GDM1 (cell line): ENCODE measurements at regions not wholly inside any gene's neighbourhood (a gene's known extent, or its start where the extent isn't known, plus 50 kb on each side); places are given as distances from the start of the nearest gene placed in this dataset.

Experiments used
- DNase-seq: peaks from one replicate; lab custom pipeline; 2025; lab: John Stamatoyannopoulos, UW

DNA sequence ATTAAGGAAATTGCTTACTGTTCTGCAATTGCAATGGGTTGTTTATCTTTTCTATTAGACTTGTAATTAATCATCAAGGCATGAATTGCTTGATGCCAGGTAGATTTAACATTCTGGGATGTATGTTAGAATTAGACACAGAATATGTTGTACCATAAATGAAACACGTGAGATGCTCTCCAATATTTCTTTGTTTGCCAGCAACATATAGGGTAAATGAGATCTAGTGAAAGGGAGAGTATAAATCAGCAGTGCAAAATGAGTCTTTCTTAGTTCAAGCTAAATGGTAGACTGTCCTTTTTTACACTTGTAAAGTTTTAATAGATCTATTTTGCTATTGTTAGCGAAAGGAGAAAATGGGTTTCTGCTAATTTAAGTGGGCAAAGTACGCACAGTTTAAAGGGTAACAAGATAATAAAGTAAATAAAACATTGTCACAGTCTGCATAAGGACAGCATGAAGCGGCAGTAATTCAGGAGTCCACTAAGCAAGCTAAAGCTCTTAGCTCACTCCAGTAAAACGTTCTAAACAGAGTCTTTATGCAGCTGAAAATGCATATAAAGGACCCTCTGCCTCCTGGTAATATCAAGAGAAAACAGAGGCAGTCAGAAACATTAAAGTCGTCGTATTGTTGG lies 1137.1 kb downstream of the OLFM4 start:
- no peak for DNase-seq

GRCh38 chr13:54173996-54174395 lies 1145.4 kb downstream of the OLFM4 start:
- DNase-seq: no peak

- no peak for DNase-seq
Observed at GRCh38 chr13:54175466-54175865, 1146.9 kb downstream of the OLFM4 start.

DNA sequence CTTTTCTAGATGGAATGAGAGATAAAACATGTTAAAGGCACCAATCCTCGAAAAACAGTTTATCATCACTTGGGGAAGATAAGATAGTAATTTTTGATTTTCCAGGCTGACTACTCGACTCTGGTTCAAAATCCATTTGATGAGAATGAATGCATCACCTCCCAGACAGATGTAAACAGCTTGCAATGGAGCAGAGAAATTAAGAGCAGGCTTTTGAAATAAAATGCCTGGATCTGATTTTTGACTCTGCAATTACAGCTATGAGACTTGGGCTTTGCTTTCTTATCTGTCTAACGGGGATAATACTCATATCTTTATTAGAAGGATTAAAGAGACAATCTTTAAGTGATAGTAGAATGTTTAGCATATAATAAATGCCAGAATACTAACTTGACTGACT lies 1148.9 kb downstream of the OLFM4 start:
- DNase-seq: no peak

GRCh38 chr13:54183166-54183565 lies 1154.6 kb downstream of the OLFM4 start:
- no peak for DNase-seq

DNA sequence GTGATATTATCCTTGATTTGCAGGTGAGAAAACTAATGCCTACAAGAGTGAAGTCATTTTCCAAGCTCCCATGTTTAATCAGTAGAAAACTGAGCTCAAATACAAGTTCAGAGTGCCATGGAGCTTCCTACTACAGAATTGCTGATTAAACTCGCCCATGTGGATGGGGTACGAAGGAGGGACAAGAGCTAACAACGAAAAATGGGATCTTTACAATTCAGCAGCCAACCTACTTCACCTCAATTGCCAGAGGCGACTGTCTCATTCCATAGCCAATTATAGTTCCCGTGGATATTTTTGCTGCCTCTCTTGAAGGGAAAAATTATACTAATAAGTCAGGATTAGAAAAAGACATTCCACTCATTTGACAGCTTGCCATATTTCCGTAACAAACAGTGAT lies 1155.1 kb downstream of the OLFM4 start:
- no peak for DNase-seq

DNA sequence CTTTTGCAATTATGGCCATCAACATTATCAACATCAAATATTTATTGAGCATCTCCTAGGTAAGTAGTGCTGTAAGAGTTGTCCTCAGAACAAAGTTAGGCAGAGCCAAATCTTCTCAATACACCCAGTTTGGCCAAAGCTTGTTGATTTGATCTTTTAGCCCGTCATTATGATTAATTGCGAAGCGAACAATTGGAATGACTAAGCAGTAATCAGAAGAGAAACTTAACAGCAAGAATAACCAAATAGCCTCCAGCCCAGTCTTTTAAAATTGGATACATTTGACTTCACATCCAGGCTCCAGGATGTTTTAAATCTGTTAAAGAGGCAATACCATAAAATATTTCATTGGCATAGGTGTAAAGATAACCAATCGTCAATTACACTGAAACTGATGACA lies 1156.0 kb downstream of the OLFM4 start:
- no peak for DNase-seq

DNA sequence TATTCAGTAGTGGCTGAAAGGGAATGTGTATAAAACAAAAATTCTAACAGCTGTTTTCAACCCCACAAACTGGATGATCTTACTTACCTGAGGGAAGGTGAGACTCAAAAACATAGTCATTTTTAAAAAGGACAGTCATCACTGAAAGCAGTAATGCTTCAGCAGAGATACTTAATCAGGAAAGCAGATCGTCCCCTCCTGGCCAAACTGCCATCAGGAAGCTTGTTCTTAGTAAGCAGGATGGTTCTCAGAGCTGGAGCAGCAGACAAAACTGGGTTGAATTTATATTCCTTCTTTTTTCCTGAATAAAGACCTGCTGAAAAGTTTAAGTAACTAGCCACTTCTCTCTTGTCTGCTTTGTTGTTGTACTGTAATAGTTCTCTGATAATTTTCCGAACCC lies 1156.5 kb downstream of the OLFM4 start:
- DNase-seq: no peak

GRCh38 chr13:54185785-54186184 lies 1157.2 kb downstream of the OLFM4 start:
- no peak for DNase-seq

- no peak for DNase-seq
Observed at GRCh38 chr13:54187461-54187860, 1158.8 kb downstream of the OLFM4 start.

- no peak for DNase-seq
Observed at GRCh38 chr13:54194233-54195024, 1165.8 kb downstream of the OLFM4 start.

GRCh38 chr13:54196684-54197083 lies 1168.1 kb downstream of the OLFM4 start:
- DNase-seq: no peak

DNA sequence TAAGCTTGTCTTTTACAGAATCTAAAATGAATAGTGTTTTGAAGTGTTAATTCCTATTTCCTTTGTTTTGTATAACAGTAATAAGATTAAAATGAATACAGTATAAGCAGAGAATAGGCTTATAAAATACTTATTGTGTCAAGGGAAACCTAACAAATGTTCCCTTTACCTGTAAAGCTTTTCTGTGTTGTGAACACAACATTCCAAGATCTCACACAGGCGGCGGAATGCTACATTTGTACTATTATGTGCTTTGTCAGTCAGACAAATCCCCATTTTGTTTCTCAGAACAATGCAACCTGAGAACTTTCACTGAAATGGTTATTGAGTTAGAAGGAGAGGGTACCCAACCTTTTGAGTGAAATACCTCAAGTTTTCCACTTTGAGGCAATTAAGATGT lies 1170.3 kb downstream of the OLFM4 start:
- DNase-seq: no peak

GRCh38 chr13:54206626-54207025 lies 1178.0 kb downstream of the OLFM4 start:
- no peak for DNase-seq

GRCh38 chr13:54210397-54211049 lies 1181.9 kb downstream of the OLFM4 start:
- no peak for DNase-seq

GRCh38 chr13:54216221-54216620 lies 1187.6 kb downstream of the OLFM4 start:
- DNase-seq: no peak

- DNase-seq: no peak
Observed at GRCh38 chr13:54226876-54227275, 1198.3 kb downstream of the OLFM4 start.

DNA sequence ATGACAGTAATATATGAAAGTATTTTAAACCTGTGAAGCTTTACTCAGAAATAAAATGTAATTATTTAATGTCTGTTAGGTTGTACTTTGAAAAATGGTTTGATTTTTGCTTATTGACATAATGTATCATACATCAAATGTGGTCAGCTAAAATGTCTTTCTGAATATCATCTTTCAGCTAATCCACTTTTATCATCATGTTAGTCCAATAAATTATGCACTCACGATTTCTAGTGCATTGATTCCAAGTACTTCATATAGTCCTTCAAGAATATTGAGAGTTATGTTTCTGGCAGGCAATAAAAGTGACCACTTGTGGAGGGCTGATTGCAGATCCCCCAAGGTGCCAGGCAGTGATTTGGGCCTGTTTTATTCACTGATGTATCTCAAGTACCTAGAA lies 1204.1 kb downstream of the OLFM4 start:
- DNase-seq: no peak

DNA sequence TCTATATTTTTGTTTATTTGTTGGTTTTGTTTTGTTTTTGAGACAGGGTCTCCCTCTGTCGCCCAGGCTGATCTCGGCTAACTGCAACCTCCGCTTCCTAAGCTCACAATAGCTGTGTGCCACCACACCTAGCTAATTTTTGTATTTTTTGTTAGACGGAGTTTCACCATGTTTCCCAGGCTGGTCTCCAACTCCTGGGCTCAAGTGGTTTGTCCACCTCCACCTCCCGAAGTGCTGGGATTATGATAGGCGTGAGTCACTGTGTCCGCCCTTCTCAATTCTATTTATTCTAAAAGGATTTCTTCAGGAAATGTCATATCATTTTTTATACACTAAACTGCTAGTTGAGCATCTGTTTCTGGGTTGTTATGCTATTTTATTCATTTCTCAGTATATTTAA lies 1206.0 kb downstream of the OLFM4 start:
- DNase-seq: no peak

DNA sequence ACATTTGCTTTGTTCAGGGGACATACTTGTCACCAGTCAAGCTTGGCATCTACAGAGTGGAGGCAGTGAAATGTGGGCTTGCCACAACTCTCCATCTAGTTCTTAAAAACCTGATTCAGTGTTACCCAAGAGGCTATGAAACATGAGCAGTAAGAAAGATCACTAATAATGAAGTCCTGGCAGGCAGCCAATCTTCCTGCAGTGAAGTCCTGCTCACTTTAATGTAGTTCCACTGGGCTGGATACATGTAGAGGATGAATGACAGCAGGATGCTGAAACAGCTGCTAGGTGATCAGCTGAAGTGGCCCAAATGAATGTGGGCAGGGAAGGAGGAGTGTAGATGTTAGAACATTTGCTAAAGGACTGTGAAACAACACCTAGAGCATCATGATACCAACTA lies 1213.1 kb downstream of the OLFM4 start:
- DNase-seq: no peak

DNA sequence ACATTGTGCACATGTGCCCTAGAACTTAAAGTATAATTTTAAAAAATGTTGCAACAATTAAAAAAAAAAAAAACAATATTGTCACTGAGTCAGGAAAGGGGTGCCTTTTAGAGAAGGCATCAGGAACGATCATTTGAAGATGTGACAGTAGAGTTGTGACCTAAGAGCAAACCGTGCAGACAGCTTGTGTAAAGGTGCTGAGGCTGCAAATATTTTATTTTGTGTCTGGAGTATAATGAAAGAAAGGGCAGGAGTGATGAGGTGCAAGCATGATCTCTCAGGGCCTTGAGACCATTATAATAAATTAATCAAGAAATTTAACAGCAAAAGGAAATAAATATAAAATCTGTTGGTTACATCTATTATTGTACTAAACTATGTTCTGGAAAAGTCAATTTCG lies 1219.7 kb downstream of the OLFM4 start:
- DNase-seq: no peak

GRCh38 chr13:54261856-54262255 lies 1233.2 kb downstream of the OLFM4 start:
- DNase-seq: no peak

GRCh38 chr13:54263868-54264267 lies 1235.3 kb downstream of the OLFM4 start:
- no peak for DNase-seq
